A549 (cell line): ENCODE measurements at regions not wholly inside any gene's neighbourhood (a gene's known extent, or its start where the extent isn't known, plus 50 kb on each side); places are given as distances from the start of the nearest gene placed in this dataset.

Source experiments
- CEBPB ChIP-seq, 2 experiments: fragments of >200 bp in 1 of 2; sonication (Bioruptor Twin) in 1 of 2; formaldehyde crosslinking in 1 of 2; IDR thresholded peaks; 2 replicates each; pipeline ENCODE4 v1.6.1; 2012 to 2016
- CTCF ChIP-seq: fragments of >200 bp; sonication (Bioruptor Twin); formaldehyde crosslinking; IDR thresholded peaks from 3 replicates; pipeline ENCODE4 v1.5.1; 2016
- FOSB ChIP-seq: fragments of 250-450 bp; sonication (Bioruptor Pico); IDR thresholded peaks from 2 replicates; pipeline ENCODE4 v1.5.0; 2020; ENCODE audit warnings: mild to moderate bottlenecking, moderate library complexity
- JUN ChIP-seq, 2 experiments: fragments of >200 bp; sonication (Bioruptor Twin); formaldehyde crosslinking; IDR thresholded peaks; 2 replicates in 1 of 2; 3 replicates in 1 of 2; pipeline ENCODE4 v1.6.1; 2016 to 2017
- JUNB ChIP-seq: fragments of >200 bp; sonication (Bioruptor Twin); formaldehyde crosslinking; IDR thresholded peaks from 2 replicates; pipeline ENCODE4 v1.6.1; 2016
- MAX ChIP-seq: IDR thresholded peaks from 2 replicates; pipeline ENCODE4 v1.6.1; 2012
- MYC ChIP-seq: IDR thresholded peaks from 2 replicates; pipeline ENCODE4 v1.6.1; 2012; ENCODE audit warnings: mild to moderate bottlenecking, inconsistent platforms, low read length, improper control_type of control experiment, borderline replicate concordance
- PHF8 ChIP-seq: fragments of 200-600 bp; sonication (generic); IDR thresholded peaks from 2 replicates; pipeline ENCODE4 v1.6.1; 2016; ENCODE audit warnings: low read depth, mild to moderate bottlenecking, antibody characterized with exemption, moderate library complexity, borderline replicate concordance
- POLR2A ChIP-seq: IDR thresholded peaks from 2 replicates; pipeline ENCODE4 v1.6.1; 2012; ENCODE audit warnings: mild to moderate bottlenecking, low read length
- RAD21 ChIP-seq, 2 experiments: fragments of >200 bp in 1 of 2; sonication (Bioruptor Twin) in 1 of 2; formaldehyde crosslinking in 1 of 2; IDR thresholded peaks in 1 of 2; conservative IDR thresholded peaks in 1 of 2; 2 replicates in 1 of 2; 3 replicates in 1 of 2; pipeline ENCODE4 v1.6.1; 2012 to 2018; ENCODE audit warnings: inconsistent platforms in 1 of 2
- REST ChIP-seq: fragments of 200-600 bp; sonication (generic); IDR thresholded peaks from 2 replicates; pipeline ENCODE4 v1.6.1; 2016; ENCODE audit warnings: antibody characterized with exemption, mild to moderate bottlenecking, moderate library complexity
- ZFP36 ChIP-seq: fragments of 450-650 bp; IDR thresholded peaks from 2 replicates; pipeline ENCODE4 v1.6.1; 2014; ENCODE audit warnings: borderline replicate concordance; ENCODE audit not compliant: partially characterized antibody

- no peak for TF ChIP-seq FOSB (CRISPR knock-in tag)
- no peak for TF ChIP-seq CTCF
- TF ChIP-seq PHF8: no peak
- TF ChIP-seq REST: no peak
- TF ChIP-seq POLR2A: no peak
- no peak for TF ChIP-seq ZFP36
- no peak for TF ChIP-seq MAX
- TF ChIP-seq JUN (IDR thresholded peaks at IDR 0.05): no peak
- no peak for TF ChIP-seq MYC
- TF ChIP-seq CEBPB (IDR thresholded peaks at IDR 0.05): no peak
- no peak for TF ChIP-seq JUNB
- no peak for TF ChIP-seq RAD21 (conservative IDR thresholded peaks at IDR 0.05 in 1 of 2, IDR thresholded peaks at IDR 0.05 in 1 of 2)
Observed at GRCh38 chr18:3340015-3340681, 78.2 kb downstream of the MYL12B start.
